GM11168 (cell line): ENCODE measurements at regions not wholly inside any gene's neighbourhood (a gene's known extent, or its start where the extent isn't known, plus 50 kb on each side); places are given as distances from the start of the nearest gene placed in this dataset.

ENCODE experiments used
- in situ Hi-C: fragments of 300-500 bp; cut with MboI; formaldehyde crosslinking; loops from one replicate; pipeline ENCODE4 v1.12.0; 2022; ENCODE audit warnings: low sequenced_read_pairs; ENCODE audit not compliant: unreplicated experiment

GRCh38 chr1:199295107-199295506 is 656.3 kb downstream of the PTPRC start:
- in situ Hi-C loops, result no loop called here

GRCh38 chr1:199297174-199297573 is 658.3 kb downstream of the PTPRC start:
- in situ Hi-C loops, result no loop called here

- in situ Hi-C loops, result no loop called here
Observed at GRCh38 chr1:199297887-199298286, 659.0 kb downstream of the PTPRC start.

- in situ Hi-C loops, result no loop called here
Observed at GRCh38 chr1:199298825-199299224, 660.0 kb downstream of the PTPRC start.

- in situ Hi-C loops, result no loop called here
Observed at GRCh38 chr1:199301472-199302217, 662.8 kb downstream of the PTPRC start.

GRCh38 chr1:199302554-199302953 is 663.7 kb downstream of the PTPRC start:
- in situ Hi-C loops, result no loop called here

GRCh38 chr1:199303035-199303434 is 664.2 kb downstream of the PTPRC start:
- in situ Hi-C loops, result no loop called here

- in situ Hi-C loops, result no loop called here
Observed at GRCh38 chr1:199305053-199305452, 666.2 kb downstream of the PTPRC start.

- in situ Hi-C loops, result no loop called here
Observed at GRCh38 chr1:199307496-199308264, 668.8 kb downstream of the PTPRC start.

- in situ Hi-C loops, result no loop called here
Observed at GRCh38 chr1:199308349-199308846, 669.6 kb downstream of the PTPRC start.

- in situ Hi-C loops, result no loop called here
Observed at GRCh38 chr1:199310708-199311107, 671.9 kb downstream of the PTPRC start.

- in situ Hi-C loops, result no loop called here
Observed at GRCh38 chr1:199311478-199312262, 672.8 kb downstream of the PTPRC start.

GRCh38 chr1:199312626-199313025 is 673.8 kb downstream of the PTPRC start:
- in situ Hi-C loops, result no loop called here

- in situ Hi-C loops, result no loop called here
Observed at GRCh38 chr1:199313444-199313843, 674.6 kb downstream of the PTPRC start.

GRCh38 chr1:199319341-199319740 is 680.5 kb downstream of the PTPRC start:
- in situ Hi-C loops, result no loop called here

- in situ Hi-C loops, result no loop called here
Observed at GRCh38 chr1:199322278-199322677, 683.4 kb downstream of the PTPRC start.

GRCh38 chr1:199333180-199333579 is 694.3 kb upstream of the NR5A2 start:
- in situ Hi-C loops, result no loop called here

GRCh38 chr1:199335496-199335895 is 692.0 kb upstream of the NR5A2 start:
- in situ Hi-C loops, result no loop called here

GRCh38 chr1:199336745-199337640 is 690.5 kb upstream of the NR5A2 start:
- in situ Hi-C loops, result no loop called here

- in situ Hi-C loops, result no loop called here
Observed at GRCh38 chr1:199338760-199339159, 688.8 kb upstream of the NR5A2 start.
